Esophagus squamous epithelium (tissue), 5 donors: ENCODE measurements at regions not wholly inside any gene's neighbourhood (a gene's known extent, or its start where the extent isn't known, plus 50 kb on each side); places are given as distances from the start of the nearest gene placed in this dataset.

ENCODE experiments used
- DNase-seq: peaks from one replicate; lab custom pipeline; 2025; lab: John Stamatoyannopoulos, UW
- H3K27ac ChIP-seq, 4 donors: fragments of 200-600 bp; sonication (generic); one replicate each; pipeline ENCODE4 v1.5.1; 2016 to 2019; ENCODE audit warnings: mild to moderate bottlenecking in 1 of 4
- H3K27me3 ChIP-seq, 4 donors: fragments of 200-600 bp; sonication (generic); 1 replicate in 3 of 4; 2 replicates in 1 of 4; pipeline versions ENCODE4 v1.5.1 to v1.6.0; 2017 to 2021; ENCODE audit warnings: antibody characterized with exemption in 1 of 4
- H3K36me3 ChIP-seq, 3 donors: fragments of 200-600 bp; sonication (generic); one replicate each; pipeline ENCODE4 v1.5.1; 2016 to 2019
- H3K4me1 ChIP-seq, 3 donors: fragments of 200-600 bp; sonication (generic); one replicate each; pipeline ENCODE4 v1.5.1; 2017 to 2019
- H3K4me3 ChIP-seq, 4 donors: fragments of 200-600 bp; sonication (generic); 1 replicate in 3 of 4; 2 replicates in 1 of 4; pipeline ENCODE4 v1.5.1; 2016 to 2019; ENCODE audit warnings: mild to moderate bottlenecking in 2 of 4, moderate library complexity in 1 of 4
- H3K9me3 ChIP-seq, 3 donors: fragments of 200-600 bp; sonication (generic); one replicate each; pipeline ENCODE4 v1.5.1; 2016 to 2019
- POLR2A ChIP-seq, 4 donors: fragments of 450-650 bp; IDR thresholded peaks; one replicate each; pipeline ENCODE4 v1.6.1; 2017; ENCODE audit warnings: antibody characterized with exemption in 4 of 4, mild to moderate bottlenecking in 4 of 4, moderate library complexity in 3 of 4
- WGBS, 2 donors: methylation state at CpG; one replicate each; pipeline ENCODE4 v1.1.5; 2018; 5-methylcytosine and 5-hydroxymethylcytosine counted together
- intact Hi-C: fragments of 100-400 bp; cut with DNase I; formaldehyde crosslinking; loops from one replicate; pipeline ENCODE4 v1.15.0; 2022
- TF ChIP-seq, protein P1 (sequence below), 6 experiments: fragments of 450-650 bp in 4 of 6; fragments of 200-600 bp in 2 of 6; sonication (generic) in 2 of 6; IDR thresholded peaks; one replicate each; pipeline ENCODE4 v1.5.1; 2016 to 2019; ENCODE audit warnings: antibody characterized with exemption in 6 of 6, mild to moderate bottlenecking in 4 of 6, moderate library complexity in 4 of 6
- donor health status: DM: yes; HTN: yes; CAD: no.

DNA sequence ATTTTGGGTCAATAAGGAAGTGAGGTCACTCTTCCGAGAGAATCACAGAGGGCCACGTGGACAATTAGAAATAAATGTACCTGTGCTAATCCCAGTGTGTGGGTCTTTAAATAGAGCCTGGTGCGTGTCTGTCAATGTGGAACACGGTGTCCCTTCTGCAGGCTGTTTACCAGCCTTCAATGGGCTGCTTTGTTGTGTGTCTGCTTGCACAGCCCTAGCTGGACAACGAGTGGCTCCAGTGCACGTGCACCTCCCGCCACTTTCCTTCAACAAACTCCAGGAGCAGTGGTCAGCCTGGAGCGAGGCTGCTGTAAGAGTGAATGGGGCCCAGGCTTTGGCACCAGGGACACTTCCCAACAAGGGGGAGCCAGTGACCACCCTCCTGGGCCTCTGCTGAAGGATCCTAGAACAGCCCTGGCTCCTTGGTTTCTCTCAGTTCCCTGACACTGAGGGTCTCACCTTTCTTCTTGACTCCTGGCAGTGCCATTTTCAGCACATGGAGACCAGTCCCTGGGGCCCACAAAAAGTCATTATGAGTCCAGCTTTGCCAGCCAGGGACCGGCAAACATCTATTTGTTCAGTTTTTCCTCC is 76.1 kb downstream of the ISG20 start:
- Histone ChIP-seq H3K4me3 (no peak overlapping the region), H3K27ac (no peak overlapping the region), H3K9me3 (no peaks in the 10 kb centered on the region), H3K36me3 (no peaks in the 10 kb centered on the region), H3K4me1 (no peaks in the 10 kb centered on the region), H3K27me3 (peaks cover 0 to 83% (median 0%) of the 10 kb centered on the region in 4 donors)
- DNase-seq, result no peak
- 47 to 62% methylated on average over 5 to 8 of the region's 9 CpGs for WGBS, 2 donors
- TF ChIP-seq POLR2A (IDR thresholded peaks at IDR 0.05), result no peak
- TF ChIP-seq, protein P1, sequence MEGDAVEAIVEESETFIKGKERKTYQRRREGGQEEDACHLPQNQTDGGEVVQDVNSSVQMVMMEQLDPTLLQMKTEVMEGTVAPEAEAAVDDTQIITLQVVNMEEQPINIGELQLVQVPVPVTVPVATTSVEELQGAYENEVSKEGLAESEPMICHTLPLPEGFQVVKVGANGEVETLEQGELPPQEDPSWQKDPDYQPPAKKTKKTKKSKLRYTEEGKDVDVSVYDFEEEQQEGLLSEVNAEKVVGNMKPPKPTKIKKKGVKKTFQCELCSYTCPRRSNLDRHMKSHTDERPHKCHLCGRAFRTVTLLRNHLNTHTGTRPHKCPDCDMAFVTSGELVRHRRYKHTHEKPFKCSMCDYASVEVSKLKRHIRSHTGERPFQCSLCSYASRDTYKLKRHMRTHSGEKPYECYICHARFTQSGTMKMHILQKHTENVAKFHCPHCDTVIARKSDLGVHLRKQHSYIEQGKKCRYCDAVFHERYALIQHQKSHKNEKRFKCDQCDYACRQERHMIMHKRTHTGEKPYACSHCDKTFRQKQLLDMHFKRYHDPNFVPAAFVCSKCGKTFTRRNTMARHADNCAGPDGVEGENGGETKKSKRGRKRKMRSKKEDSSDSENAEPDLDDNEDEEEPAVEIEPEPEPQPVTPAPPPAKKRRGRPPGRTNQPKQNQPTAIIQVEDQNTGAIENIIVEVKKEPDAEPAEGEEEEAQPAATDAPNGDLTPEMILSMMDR (IDR thresholded peaks at IDR 0.05), result no peak
- intact Hi-C loops, result no loop called here

DNA sequence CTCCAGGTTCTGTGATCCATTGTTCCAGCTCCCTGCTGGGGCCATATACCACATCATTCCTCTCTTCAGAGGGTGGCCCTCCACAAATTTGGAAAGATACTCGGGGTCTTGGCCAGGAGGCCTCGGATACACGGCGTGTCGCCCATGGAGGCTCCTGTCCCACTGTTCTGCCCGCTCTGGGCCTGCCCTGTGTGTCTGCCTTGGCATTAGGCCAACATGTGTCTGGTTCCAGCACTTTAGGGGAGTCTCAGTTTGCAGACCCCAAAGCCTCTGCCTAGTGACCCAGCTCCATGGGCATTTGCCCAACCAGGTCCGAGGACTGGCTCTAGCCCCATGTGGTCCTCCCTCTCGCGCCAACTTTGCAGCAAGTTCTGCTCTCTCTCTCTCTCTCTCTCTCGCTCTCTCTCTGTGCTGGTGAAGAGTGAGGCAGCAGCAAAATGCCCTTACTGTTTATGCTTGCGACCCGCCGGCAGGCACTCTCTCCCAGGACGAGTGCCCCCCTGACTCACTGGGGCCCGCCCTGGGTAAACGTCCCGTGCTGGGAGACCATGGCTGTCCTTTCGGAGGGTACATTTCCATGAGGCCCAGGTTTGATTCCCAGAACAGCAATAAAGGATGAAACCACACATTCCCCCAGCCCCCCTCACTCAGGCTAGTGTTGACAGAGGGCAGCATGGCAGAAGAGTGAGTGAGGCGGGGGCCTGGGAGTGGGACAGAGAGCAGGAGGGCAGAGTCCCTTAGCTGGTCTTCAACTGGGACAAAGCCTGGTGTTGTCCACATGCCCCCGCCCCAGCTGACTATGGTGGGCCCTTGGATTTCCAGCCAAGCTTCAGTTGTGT is 77.9 kb downstream of the ISG20 start:
- WGBS, 2 donors, result 56 to 89% methylated on average over 7 to 15 of the region's 20 CpGs
- H3K36me3 ChIP-seq, result no peaks in the 10 kb centered on the region
- no peaks in the 10 kb centered on the region for H3K4me1 ChIP-seq
- H3K4me3 ChIP-seq, result no peak overlapping the region
- H3K9me3 ChIP-seq, result no peaks in the 10 kb centered on the region
- intact Hi-C loops, result no loop called here
- peaks cover 0 to 70% (median 0%) of the 10 kb centered on the region in 4 donors for H3K27me3 ChIP-seq
- no peak overlapping the region for H3K27ac ChIP-seq
- no peak for DNase-seq
- TF ChIP-seq, protein P1 (IDR thresholded peaks at IDR 0.05), result no peak
- TF ChIP-seq POLR2A (IDR thresholded peaks at IDR 0.05), result no peak

DNA sequence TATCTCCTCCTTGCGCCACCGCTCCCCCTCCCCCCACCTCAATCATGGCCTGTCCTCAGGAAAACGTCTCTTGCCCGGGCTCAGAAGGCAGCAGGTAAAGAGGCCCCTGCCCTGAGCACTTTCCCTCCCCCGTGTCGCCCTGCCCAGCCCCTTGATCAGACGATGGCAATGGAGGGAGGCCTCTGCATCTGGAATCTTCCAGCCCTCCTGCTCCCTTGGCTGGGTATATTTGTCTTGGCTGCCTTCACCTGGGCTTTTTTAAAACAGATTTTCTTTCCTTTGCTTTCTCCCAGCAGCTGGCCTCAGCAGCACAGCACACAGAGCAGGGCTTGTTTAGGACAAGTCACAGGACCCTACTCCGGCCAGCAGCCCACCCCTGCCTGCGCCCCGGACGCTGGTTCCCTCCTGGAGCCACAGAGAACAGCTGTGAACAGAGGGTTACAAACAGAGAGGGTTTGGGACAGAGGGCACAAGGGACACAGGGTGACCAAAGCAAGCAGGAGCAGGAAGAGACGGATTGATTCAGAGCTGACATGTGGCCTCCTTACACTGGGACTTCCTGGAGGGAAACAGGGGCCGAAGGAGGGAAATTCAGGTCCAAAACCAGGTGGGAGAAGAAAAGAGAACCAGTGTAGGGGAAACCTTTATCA is 78.7 kb downstream of the ISG20 start:
- H3K27me3 ChIP-seq, result peaks cover 0 to 63% (median 0%) of the 10 kb centered on the region in 4 donors
- no peaks in the 10 kb centered on the region for H3K4me1 ChIP-seq
- DNase-seq, result no peak
- no peak overlapping the region for H3K4me3 ChIP-seq
- TF ChIP-seq POLR2A (IDR thresholded peaks at IDR 0.05), result no peak
- TF ChIP-seq, protein P1 (IDR thresholded peaks at IDR 0.05), result no peak
- intact Hi-C loops, result no loop called here
- no peaks in the 10 kb centered on the region for H3K9me3 ChIP-seq
- no peak overlapping the region for H3K27ac ChIP-seq
- WGBS, 2 donors, result 48 to 68% methylated on average over 2 to 10 of the region's 13 CpGs
- no peaks in the 10 kb centered on the region for H3K36me3 ChIP-seq

DNA sequence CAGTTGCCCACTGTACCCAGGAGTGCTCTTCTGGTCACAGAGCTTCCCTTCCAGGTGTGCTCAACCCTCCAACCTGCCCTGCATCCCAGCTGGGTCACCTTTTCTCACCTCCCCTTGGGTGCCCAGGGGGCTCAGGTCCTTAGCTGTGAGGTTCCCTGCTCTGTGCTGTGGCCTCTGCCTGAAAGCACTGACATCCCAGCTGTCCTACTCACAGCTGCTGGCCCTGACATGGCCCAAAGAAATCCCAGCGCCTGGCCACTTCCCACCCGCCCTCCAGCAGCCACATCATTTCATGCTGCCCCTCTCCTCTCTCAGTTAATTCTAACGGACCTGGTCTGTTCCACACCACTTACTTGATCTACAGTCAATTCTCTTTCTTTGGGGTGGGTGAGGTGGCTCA is 79.9 kb downstream of the ISG20 start:
- WGBS, 2 donors, result 75 to 78% methylated on average over 3 of the region's 3 CpGs
- Histone ChIP-seq H3K4me1 (no peaks in the 10 kb centered on the region), H3K4me3 (no peak overlapping the region), H3K27ac (no peak overlapping the region), H3K36me3 (no peaks in the 10 kb centered on the region), H3K9me3 (no peaks in the 10 kb centered on the region), H3K27me3 (peaks cover 0 to 52% (median 0%) of the 10 kb centered on the region in 4 donors)
- no peak for DNase-seq
- TF ChIP-seq, protein P1 (IDR thresholded peaks at IDR 0.05), result no peak
- TF ChIP-seq POLR2A (IDR thresholded peaks at IDR 0.05), result no peak
- intact Hi-C loops, result no loop called here

DNA sequence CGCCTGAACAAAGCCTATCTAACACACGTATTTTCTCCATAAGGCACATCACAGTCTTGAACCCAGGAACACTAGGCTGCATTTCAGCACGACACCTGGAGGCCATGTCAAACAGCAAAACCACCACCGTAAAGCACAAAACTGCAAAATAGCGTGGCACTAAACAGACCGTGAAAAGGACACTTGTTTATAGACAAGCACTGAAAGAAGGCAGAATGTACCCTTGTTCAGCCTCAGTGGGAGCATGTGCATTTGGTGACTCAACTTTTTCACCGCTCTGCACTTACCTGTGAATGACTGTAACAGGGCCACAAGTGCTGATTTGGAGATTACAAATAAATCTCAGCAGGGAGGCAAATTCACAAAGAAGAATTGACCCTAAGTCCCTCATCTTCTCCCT is 80.8 kb downstream of the ISG20 start:
- Histone ChIP-seq H3K9me3 (no peaks in the 10 kb centered on the region), H3K4me1 (no peaks in the 10 kb centered on the region), H3K27me3 (peaks cover 0 to 43% (median 0%) of the 10 kb centered on the region in 4 donors), H3K27ac (no peak overlapping the region), H3K36me3 (no peaks in the 10 kb centered on the region), H3K4me3 (no peak overlapping the region)
- 49 to 69% methylated on average over 7 of the region's 7 CpGs for whole genome bisulfite sequencing, 2 donors
- intact Hi-C loops, result no loop called here
- no peak for DNase-seq
- TF ChIP-seq, protein P1 (IDR thresholded peaks at IDR 0.05), result no peak
- TF ChIP-seq POLR2A (IDR thresholded peaks at IDR 0.05), result no peak
